Type B pancreatic cell (in vitro differentiated cells): ENCODE measurements at regions not wholly inside any gene's neighbourhood (a gene's known extent, or its start where the extent isn't known, plus 50 kb on each side); places are given as distances from the start of the nearest gene placed in this dataset.

Experiments
- DNase-seq: peaks from one replicate; pipeline ENCODE4 v3.0.0; 2021; ENCODE audit warnings: mixed read lengths; ENCODE audit not compliant: unreplicated experiment; ENCODE audit errors: extremely low spot score
- H3K27ac Mint-ChIP-seq: 2 replicates; pipeline ENCODE4 v1.8.0; 2021; ENCODE audit warnings: mild to moderate bottlenecking, mixed read lengths
- H3K27me3 Mint-ChIP-seq: 2 replicates; pipeline ENCODE4 v1.8.0; 2021; ENCODE audit warnings: mixed read lengths
- H3K36me3 Mint-ChIP-seq: 2 replicates; pipeline ENCODE4 v1.8.0; 2021; ENCODE audit warnings: mixed read lengths
- H3K4me1 Mint-ChIP-seq: one replicate; pipeline ENCODE4 v1.8.0; 2021; ENCODE audit warnings: mixed read lengths; ENCODE audit not compliant: unreplicated experiment
- H3K4me3 Mint-ChIP-seq: 2 replicates; pipeline ENCODE4 v1.8.0; 2021; ENCODE audit warnings: mild to moderate bottlenecking, mixed read lengths
- H3K9me3 Mint-ChIP-seq: 2 replicates; pipeline ENCODE4 v1.8.0; 2021; ENCODE audit warnings: mixed read lengths
- CTCF ChIP-seq: fragments of 200-600 bp; sonication (generic); conservative IDR thresholded peaks from 2 replicates; pipeline ENCODE4 v1.5.0; 2021; ENCODE audit warnings: antibody characterized with exemption, mild to moderate bottlenecking

DNA sequence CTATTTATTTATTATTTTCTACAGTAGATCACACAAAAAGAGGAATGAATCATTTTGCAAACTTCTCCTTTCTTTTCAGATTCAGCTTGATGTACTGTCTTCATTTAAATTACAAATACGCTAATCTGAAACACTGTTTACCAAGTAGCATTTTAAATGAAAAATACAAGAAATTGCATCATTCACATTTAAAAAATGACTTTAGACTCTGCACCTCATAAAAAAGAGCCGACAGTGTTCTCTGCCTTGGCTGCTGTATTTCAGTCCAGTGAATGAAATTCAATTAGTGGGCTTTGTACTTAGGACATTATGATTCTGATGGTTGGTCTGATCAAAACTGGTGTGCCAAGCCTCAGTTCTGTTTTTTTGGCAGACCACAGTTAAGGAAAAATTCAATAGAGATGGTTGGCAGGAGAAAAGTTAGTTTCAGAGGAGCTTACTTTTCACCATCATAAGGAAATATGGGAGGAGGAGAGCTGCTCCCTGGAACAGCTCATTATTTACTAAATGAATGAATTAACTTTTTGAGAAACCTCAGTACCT lies 222.4 kb upstream of the ESRRG start:
- no peak for DNase-seq
- no peak overlapping the region for H3K4me3 Mint-ChIP-seq
- H3K4me1 Mint-ChIP-seq: peaks cover 10% of the 10 kb centered on the region
- H3K27ac Mint-ChIP-seq: no peak overlapping the region
- no peaks in the 10 kb centered on the region for H3K36me3 Mint-ChIP-seq
- H3K9me3 Mint-ChIP-seq: no peaks in the 10 kb centered on the region
- TF ChIP-seq CTCF: no peak
- peaks cover 15% of the 10 kb centered on the region for H3K27me3 Mint-ChIP-seq

DNA sequence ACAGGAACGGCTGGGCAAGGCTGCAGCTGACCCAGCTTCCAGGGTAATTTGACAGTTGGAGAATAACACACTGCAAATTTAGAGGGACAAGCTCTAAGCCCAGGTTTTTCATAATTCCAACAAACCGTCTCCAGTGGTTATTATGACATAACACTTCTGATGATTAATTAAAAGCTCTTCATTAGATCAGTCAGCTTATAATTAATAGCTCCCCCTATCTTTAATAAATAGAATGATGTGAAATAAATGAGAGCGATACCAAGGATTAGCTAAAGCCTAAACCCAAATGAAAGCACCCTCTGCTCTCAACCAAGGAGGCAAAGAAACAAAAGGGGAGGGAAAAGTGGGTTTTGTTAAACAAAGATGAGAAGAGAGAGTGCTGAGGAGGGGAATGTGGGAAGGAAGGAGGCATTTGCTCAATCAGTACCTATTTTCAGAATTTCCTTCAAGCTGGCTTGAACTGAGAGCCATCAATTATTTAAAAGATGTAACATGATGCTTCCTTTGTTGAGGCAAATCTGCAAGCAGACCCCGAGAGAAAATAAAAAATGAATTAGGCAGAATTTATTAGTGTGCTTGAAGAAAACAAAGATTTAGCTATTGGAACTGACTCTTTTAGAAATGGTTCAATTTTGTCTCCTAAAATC lies 221.8 kb upstream of the ESRRG start:
- DNase-seq: no peak
- no peak for TF ChIP-seq CTCF
- H3K27me3 Mint-ChIP-seq: peaks cover 20% of the 10 kb centered on the region
- H3K36me3 Mint-ChIP-seq: no peaks in the 10 kb centered on the region
- H3K4me3 Mint-ChIP-seq: no peak overlapping the region
- no peak overlapping the region for H3K27ac Mint-ChIP-seq
- no peaks in the 10 kb centered on the region for H3K9me3 Mint-ChIP-seq
- H3K4me1 Mint-ChIP-seq: peaks cover 10% of the 10 kb centered on the region

DNA sequence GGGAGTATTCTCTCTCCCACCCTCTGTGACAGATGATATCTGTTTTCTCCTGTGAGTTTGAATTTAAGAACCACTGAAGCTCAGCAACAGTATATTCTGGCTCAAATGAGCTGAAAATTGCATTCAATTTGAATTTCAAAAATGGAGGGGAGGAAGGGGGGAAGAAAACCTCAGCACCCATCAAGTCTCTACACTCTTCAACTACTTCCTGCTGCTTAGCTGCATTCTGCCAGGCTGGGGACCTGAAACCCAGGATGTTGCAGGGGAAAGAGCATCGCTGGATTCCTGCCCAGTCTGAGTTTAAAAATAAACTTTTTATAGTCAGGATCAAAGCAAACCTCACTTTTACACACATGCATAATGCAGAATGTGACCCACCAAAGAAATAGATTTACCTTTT lies 214.3 kb upstream of the ESRRG start:
- Mint-ChIP-seq H3K27ac (no peak overlapping the region), H3K4me3 (no peak overlapping the region), H3K36me3 (no peaks in the 10 kb centered on the region), H3K4me1 (peaks cover 4% of the 10 kb centered on the region), H3K27me3 (peaks cover 18% of the 10 kb centered on the region), H3K9me3 (no peaks in the 10 kb centered on the region)
- TF ChIP-seq CTCF: no peak
- DNase-seq: no peak

GRCh38 chr1:216936779-216937178 lies 213.6 kb upstream of the ESRRG start:
- DNase-seq: no peak
- Mint-ChIP-seq H3K27ac (no peak overlapping the region), H3K9me3 (no peaks in the 10 kb centered on the region), H3K4me3 (no peak overlapping the region), H3K36me3 (no peaks in the 10 kb centered on the region), H3K4me1 (peaks cover 4% of the 10 kb centered on the region), H3K27me3 (peaks cover 18% of the 10 kb centered on the region)
- TF ChIP-seq CTCF: no peak

DNA sequence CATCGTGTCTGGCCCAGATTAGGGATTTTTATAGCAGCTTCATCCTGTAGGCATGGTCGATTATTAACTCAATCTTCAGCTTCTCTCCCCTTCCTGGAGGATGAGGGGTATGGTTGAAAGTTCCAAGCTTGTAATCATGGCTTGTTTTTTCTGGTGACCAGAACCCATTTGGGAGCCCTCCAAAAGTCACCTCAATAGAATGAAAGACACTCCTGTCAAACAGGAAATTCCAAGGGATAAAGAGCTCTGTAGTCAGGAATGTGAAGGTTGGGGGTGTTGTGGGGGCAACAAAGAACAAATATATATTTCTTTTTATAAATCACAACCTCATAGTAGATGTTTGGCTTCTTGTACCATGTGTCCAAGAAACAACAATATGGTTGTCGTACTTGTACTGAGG lies 212.7 kb upstream of the ESRRG start:
- Mint-ChIP-seq H3K4me1 (peaks cover 4% of the 10 kb centered on the region), H3K4me3 (no peak overlapping the region), H3K27ac (no peak overlapping the region), H3K27me3 (peaks cover 17% of the 10 kb centered on the region), H3K9me3 (no peaks in the 10 kb centered on the region), H3K36me3 (no peaks in the 10 kb centered on the region)
- TF ChIP-seq CTCF: no peak
- no peak for DNase-seq

- H3K27ac Mint-ChIP-seq: no peak overlapping the region
- no peaks in the 10 kb centered on the region for H3K9me3 Mint-ChIP-seq
- H3K4me1 Mint-ChIP-seq: peaks cover 2% of the 10 kb centered on the region
- no peaks in the 10 kb centered on the region for H3K36me3 Mint-ChIP-seq
- no peak for TF ChIP-seq CTCF
- no peak for DNase-seq
- peaks cover 2% of the 10 kb centered on the region for H3K27me3 Mint-ChIP-seq
- H3K4me3 Mint-ChIP-seq: no peak overlapping the region
These were observed 209.2 kb upstream of the ESRRG start for GRCh38 chr1:216932424-216932823.
